GM23338 (cell line): ENCODE measurements at regions not wholly inside any gene's neighbourhood (a gene's known extent, or its start where the extent isn't known, plus 50 kb on each side); places are given as distances from the start of the nearest gene placed in this dataset.

Source experiments
- ATAC-seq: fragments of 200-7000 bp; cut with Tn5 transposase; 3 replicates; pipeline ENCODE4 v1.9.1; 2020
- DNase-seq: peaks from one replicate; pipeline ENCODE4 v3.0.0-alpha.2; 2015; ENCODE audit warnings: low spot score
- H2AFZ ChIP-seq: fragments of 200-600 bp; sonication (generic); 2 replicates; pipeline ENCODE4 v1.8.0; 2016; ENCODE audit warnings: antibody characterized with exemption, mild to moderate bottlenecking, moderate library complexity
- H3F3A ChIP-seq: fragments of 200-600 bp; sonication (generic); replicated peaks from 2 replicates; pipeline ENCODE4 v1.8.0; 2017; ENCODE audit warnings: antibody characterized with exemption, mixed run types, low read depth
- H3K27ac ChIP-seq: fragments of 200-600 bp; sonication (generic); 2 replicates; pipeline ENCODE4 v1.6.1; 2016; ENCODE audit warnings: low read depth
- H3K27me3 ChIP-seq: fragments of 200-600 bp; sonication (generic); 2 replicates; pipeline ENCODE4 v1.8.0; 2016; ENCODE audit warnings: mild to moderate bottlenecking, mixed run types, moderate library complexity; ENCODE audit not compliant: insufficient read depth
- H3K36me3 ChIP-seq: fragments of 200-600 bp; sonication (generic); 2 replicates; pipeline ENCODE4 v1.8.0; 2016; ENCODE audit warnings: mild to moderate bottlenecking; ENCODE audit not compliant: insufficient read depth
- H3K4me1 ChIP-seq: fragments of 200-600 bp; sonication (generic); 2 replicates; pipeline ENCODE4 v1.8.0; 2016; ENCODE audit warnings: mild to moderate bottlenecking, moderate library complexity; ENCODE audit not compliant: insufficient read depth
- H3K4me2 ChIP-seq: fragments of 200-600 bp; sonication (generic); 2 replicates; pipeline ENCODE4 v1.7.1; 2017; ENCODE audit warnings: mixed run types
- H3K4me3 ChIP-seq: fragments of 200-600 bp; sonication (generic); 2 replicates; pipeline ENCODE4 v1.6.1; 2016; ENCODE audit warnings: mixed run types
- H3K79me2 ChIP-seq: fragments of 200-600 bp; sonication (generic); replicated peaks from 2 replicates; pipeline ENCODE4 v1.8.0; 2017; ENCODE audit warnings: mild to moderate bottlenecking; ENCODE audit not compliant: insufficient read depth
- H3K9me2 ChIP-seq: fragments of 200-600 bp; sonication (generic); 2 replicates; pipeline ENCODE4 v1.8.0; 2017; ENCODE audit not compliant: insufficient read depth
- H4K20me1 ChIP-seq: fragments of 200-600 bp; sonication (generic); replicated peaks from 2 replicates; pipeline ENCODE4 v1.8.0; 2017; ENCODE audit warnings: mild to moderate bottlenecking; ENCODE audit not compliant: insufficient read depth
- H3K27ac Mint-ChIP-seq: 2 replicates; pipeline ENCODE4 v1.8.0; 2020; ENCODE audit warnings: inconsistent platforms, mild to moderate bottlenecking, moderate library complexity, mixed read lengths
- H3K27me3 Mint-ChIP-seq: 3 replicates; pipeline ENCODE4 v1.8.0; 2022; ENCODE audit warnings: low read depth, mild to moderate bottlenecking, moderate library complexity, mixed read lengths, inconsistent platforms; ENCODE audit not compliant: insufficient read depth, poor library complexity
- H3K36me3 Mint-ChIP-seq: 3 replicates; pipeline ENCODE4 v1.8.0; 2021; ENCODE audit warnings: low read depth, mild to moderate bottlenecking, inconsistent platforms, moderate library complexity, mixed read lengths
- H3K4me1 Mint-ChIP-seq: 3 replicates; pipeline ENCODE4 v1.8.0; 2020; ENCODE audit warnings: mild to moderate bottlenecking, inconsistent platforms, mixed read lengths
- H3K4me3 Mint-ChIP-seq: 3 replicates; pipeline ENCODE4 v1.8.0; 2021; ENCODE audit warnings: moderate library complexity, mild to moderate bottlenecking, inconsistent platforms, mixed read lengths
- H3K9me3 Mint-ChIP-seq: 3 replicates; pipeline ENCODE4 v1.8.0; 2020; ENCODE audit warnings: moderate library complexity, mild to moderate bottlenecking, inconsistent platforms, mixed read lengths
- CREB1 ChIP-seq: fragments of 250-450 bp; sonication (Bioruptor Pico); IDR thresholded peaks from 2 replicates; pipeline ENCODE4 v1.5.0; 2020; ENCODE audit warnings: low read depth, mild to moderate bottlenecking, moderate library complexity
- CTCF ChIP-seq, 2 experiments: fragments of 200-600 bp in 1 of 2; sonication (generic) in 1 of 2; conservative IDR thresholded peaks; 2 replicates each; pipeline versions ENCODE4 v1.5.1 to v1.6.1; 2016 to 2017; ENCODE audit warnings: antibody characterized with exemption in 2 of 2, low read depth in 2 of 2, mild to moderate bottlenecking in 2 of 2, moderate library complexity in 1 of 2
- ETS1 ChIP-seq: IDR thresholded peaks from 2 replicates; pipeline ENCODE4 v1.6.1; 2016; ENCODE audit warnings: antibody characterized with exemption
- EZH2phosphoT487 ChIP-seq: fragments of 200-600 bp; sonication (generic); IDR thresholded peaks from one replicate; pipeline ENCODE4 v1.8.1; 2018; ENCODE audit warnings: antibody characterized with exemption; ENCODE audit not compliant: unreplicated experiment
- JUNB ChIP-seq: IDR thresholded peaks from one replicate; pipeline ENCODE4 v1.6.1; 2016; ENCODE audit warnings: antibody characterized with exemption; ENCODE audit not compliant: unreplicated experiment
- NANOG ChIP-seq: IDR thresholded peaks from 2 replicates; pipeline ENCODE4 v1.6.1; 2016; ENCODE audit warnings: antibody characterized with exemption, borderline replicate concordance
- REST ChIP-seq: IDR thresholded peaks from one replicate; pipeline ENCODE4 v1.6.1; 2018; ENCODE audit warnings: antibody characterized with exemption; ENCODE audit not compliant: unreplicated experiment
- ZNF331 ChIP-seq: fragments of 250-450 bp; sonication (Bioruptor Pico); IDR thresholded peaks from 2 replicates; pipeline ENCODE4 v1.5.0; 2020; ENCODE audit warnings: low read depth, mild to moderate bottlenecking, moderate library complexity

- ATAC-seq: no peak
- no peak overlapping the region for H2AFZ ChIP-seq
- no peaks in the 10 kb centered on the region for H3K9me2 ChIP-seq
- no peak overlapping the region for H3K27ac ChIP-seq
- H3K27me3 Mint-ChIP-seq: no peaks in the 10 kb centered on the region
- H3K27me3 ChIP-seq: no peaks in the 10 kb centered on the region
- no peaks in the 10 kb centered on the region for H3K79me2 ChIP-seq
- H3K36me3 Mint-ChIP-seq: no peaks in the 10 kb centered on the region
- H3F3A ChIP-seq: no peaks in the 10 kb centered on the region
- TF ChIP-seq JUNB (no peak), EZH2phosphoT487 (no peak), ZNF331 (no peak), CREB1 (CRISPR knock-in tag) (no peak), REST (no peak), ETS1 (no peak), CTCF (conservative IDR thresholded peaks at IDR 0.05; ENCODE audit: low read depth in 2 of 2) (no peak)
- peaks cover 18% of the 10 kb centered on the region; the same call in 1 of the 2 replicates for H3K4me1 ChIP-seq
- no peaks in the 10 kb centered on the region for H3K9me3 Mint-ChIP-seq
- H3K4me2 ChIP-seq: no peak overlapping the region
- H4K20me1 ChIP-seq: no peaks in the 10 kb centered on the region
- no peak overlapping the region for H3K4me3 ChIP-seq
- DNase-seq: no peak
- no peaks in the 10 kb centered on the region for H3K36me3 ChIP-seq
- no peak overlapping the region for H3K27ac Mint-ChIP-seq
- no peak overlapping the region for H3K4me3 Mint-ChIP-seq
- peaks cover 15% of the 10 kb centered on the region; the same call in 2 of the 3 replicates for H3K4me1 Mint-ChIP-seq
These were observed 204.5 kb upstream of the NPVF start for GRCh38 chr7:25432807-25433206.

GRCh38 chr7:25436413-25436812 is 208.1 kb upstream of the NPVF start:
- H3K4me1 ChIP-seq: no peaks in the 10 kb centered on the region
- no peak overlapping the region for H3K27ac ChIP-seq
- Mint-ChIP-seq H3K4me1 (no peaks in the 10 kb centered on the region), H3K9me3 (peaks cover 13% of the 10 kb centered on the region), H3K4me3 (no peak overlapping the region), H3K27me3 (no peaks in the 10 kb centered on the region), H3K27ac (no peak overlapping the region), H3K36me3 (no peaks in the 10 kb centered on the region; the same call in 2 of the 3 replicates)
- no peaks in the 10 kb centered on the region for H3K27me3 ChIP-seq
- no peak for ATAC-seq
- no peaks in the 10 kb centered on the region for H3F3A ChIP-seq
- no peaks in the 10 kb centered on the region for H3K9me2 ChIP-seq
- no peak for DNase-seq
- H4K20me1 ChIP-seq: no peaks in the 10 kb centered on the region
- H3K4me3 ChIP-seq: no peak overlapping the region
- no peaks in the 10 kb centered on the region for H3K36me3 ChIP-seq
- no peak overlapping the region for H3K4me2 ChIP-seq
- no peak overlapping the region for H2AFZ ChIP-seq
- H3K79me2 ChIP-seq: no peaks in the 10 kb centered on the region
- TF ChIP-seq ETS1: no peak
- no peak for TF ChIP-seq CREB1 (CRISPR knock-in tag)
- no peak for TF ChIP-seq REST
- no peak for TF ChIP-seq JUNB
- no peak for TF ChIP-seq NANOG
